Coronary artery (tissue), 2 donors: ENCODE measurements at regions not wholly inside any gene's neighbourhood (a gene's known extent, or its start where the extent isn't known, plus 50 kb on each side); places are given as distances from the start of the nearest gene placed in this dataset.

Source experiments
- DNase-seq: peaks from one replicate; pipeline ENCODE4 v3.0.0-alpha.2; 2017; ENCODE audit warnings: low spot score
- H3K27ac ChIP-seq, 2 donors: fragments of 200-600 bp; sonication (generic); one replicate each; pipeline ENCODE4 v1.5.1; 2016 to 2019
- H3K4me3 ChIP-seq: fragments of 200-600 bp; sonication (generic); 2 replicates; pipeline ENCODE4 v1.5.1; 2016; ENCODE audit warnings: mild to moderate bottlenecking, moderate library complexity
- CTCF ChIP-seq: fragments of 200-600 bp; sonication (generic); IDR thresholded peaks from one replicate; pipeline ENCODE4 v1.5.1; 2019; ENCODE audit warnings: antibody characterized with exemption

- Histone ChIP-seq H3K27ac (no peak overlapping the region), H3K4me3 (no peak overlapping the region)
- DNase-seq = no peak
- no peak for TF ChIP-seq CTCF
Observed at GRCh38 chr4:178838776-178839175, 1396.5 kb upstream of the AGA start.

GRCh38 chr4:178856139-178856800, 1414.0 kb upstream of the AGA start:
- DNase-seq = no peak
- Histone ChIP-seq H3K27ac (no peak overlapping the region), H3K4me3 (no peak overlapping the region)
- TF ChIP-seq CTCF = no peak

- DNase-seq = no peak
- no peak overlapping the region for H3K27ac ChIP-seq
- no peak for TF ChIP-seq CTCF
- H3K4me3 ChIP-seq = no peak overlapping the region
Observed at GRCh38 chr4:178871476-178871875, 1429.2 kb upstream of the AGA start.

- H3K4me3 ChIP-seq = no peak overlapping the region
- TF ChIP-seq CTCF = no peak
- DNase-seq = no peak
- H3K27ac ChIP-seq = no peak overlapping the region
Observed at GRCh38 chr4:178881937-178882336, 1439.7 kb upstream of the AGA start.

GRCh38 chr4:178894126-178894525, 1451.9 kb upstream of the AGA start:
- no peak for DNase-seq
- no peak for TF ChIP-seq CTCF
- no peak overlapping the region for H3K27ac ChIP-seq
- no peak overlapping the region for H3K4me3 ChIP-seq

- no peak for DNase-seq
- TF ChIP-seq CTCF = no peak
- H3K4me3 ChIP-seq = no peak overlapping the region
- no peak overlapping the region for H3K27ac ChIP-seq
Observed at GRCh38 chr4:178899084-178899483, 1456.8 kb upstream of the AGA start.

- no peak for TF ChIP-seq CTCF
- DNase-seq = no peak
- H3K27ac ChIP-seq = no peak overlapping the region
- H3K4me3 ChIP-seq = no peak overlapping the region
Observed at GRCh38 chr4:178917756-178918155, 1475.5 kb upstream of the AGA start.
